ENCODE measurements at regions not wholly inside any gene's neighbourhood (a gene's known extent, or its start where the extent isn't known, plus 50 kb on each side); places are given as distances from the start of the nearest gene placed in this dataset.

DNA sequence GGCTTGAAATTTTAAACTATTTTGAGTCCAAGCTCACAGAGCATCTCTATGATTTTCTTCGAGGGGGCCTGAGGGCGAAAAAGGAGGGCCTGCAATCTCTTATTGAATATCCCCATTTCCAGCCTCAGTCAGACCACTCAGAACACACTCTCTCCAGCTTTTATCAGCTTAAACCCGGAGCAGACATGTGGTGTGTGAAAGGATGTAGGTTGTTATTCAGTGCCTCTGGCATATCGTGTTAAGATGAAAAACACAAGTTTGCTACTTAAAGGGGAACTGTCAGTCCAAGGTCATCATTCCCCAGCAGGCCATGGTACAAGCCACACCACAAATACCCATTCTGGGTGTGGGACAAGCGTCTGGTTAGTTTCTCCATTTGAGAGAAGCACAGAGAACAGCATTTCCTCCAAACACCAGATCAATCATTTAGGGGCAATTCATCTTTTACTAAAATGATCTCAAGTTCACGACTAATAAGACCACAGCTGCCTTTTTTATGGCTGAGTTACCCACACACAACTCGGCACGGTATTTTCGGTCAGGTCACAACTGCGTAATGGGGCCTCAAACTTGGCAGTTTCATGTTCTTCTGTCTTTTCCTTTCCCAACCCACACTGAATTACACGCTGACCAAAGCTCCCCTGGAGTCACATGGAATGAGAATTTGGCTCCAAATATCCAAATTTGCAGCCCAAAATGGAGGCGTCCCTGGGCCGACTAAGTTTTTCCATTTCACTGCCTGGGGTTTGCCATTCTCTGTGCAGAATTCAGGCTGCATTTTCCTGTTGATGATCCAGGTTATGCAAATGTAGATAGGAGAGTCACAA lies 188.4 kb downstream of the SEM1 start:
- Histone ChIP-seq H3K9me3 (ENCODE audit: control insufficient read depth in 1 of 2, insufficient read depth in 1 of 2, low read depth in 1 of 2, low read length in 2 of 2) (no peaks in the 10 kb centered on the region), H3K9me2 (ENCODE audit: insufficient read depth) (no peaks in the 10 kb centered on the region), H4K20me1 (ENCODE audit: insufficient read depth) (no peaks in the 10 kb centered on the region), H3K27ac (ENCODE audit: low read depth, low read length) (no peak overlapping the region), H3K4me3 (replicated peaks in 1 of 2; ENCODE audit: low read depth in 1 of 2, low read length in 2 of 2) (no peak overlapping the region), H3K4me1 (ENCODE audit: control insufficient read depth in 1 of 2, insufficient read depth in 2 of 2, low read length in 2 of 2) (no peaks in the 10 kb centered on the region), H3K27me3 (ENCODE audit: insufficient read depth, low read length) (peaks cover 44% of the 10 kb centered on the region; the same call in 1 of the 2 replicates), H3K4me2 (ENCODE audit: low read length) (no peak overlapping the region), H2AFZ (ENCODE audit: low read depth, low read length, poor library complexity, severe bottlenecking) (no peak overlapping the region), H3K9ac (ENCODE audit: low read length) (no peak overlapping the region), H3K36me3 (ENCODE audit: control insufficient read depth in 1 of 2, insufficient read depth in 2 of 2, low read length in 2 of 2) (no peaks in the 10 kb centered on the region), H3K79me2 (ENCODE audit: insufficient read depth, low read length) (no peaks in the 10 kb centered on the region)
- ChIA-PET RAD21 (ENCODE audit: low non-redundant PET in 1 of 2, low total read pairs in 2 of 2, uncharacterized antibody in 2 of 2, unreplicated experiment in 2 of 2) (no interaction called here), CTCF (no interaction called here), POLR2A (no interaction called here)
- intact Hi-C loops (cut with micrococcal nuclease), result no loop called here
- ATAC-seq (no peak), DNase-seq (ENCODE audit: low read depth, low spot score) (no peak)
- TF ChIP-seq SIN3A (IDR thresholded peaks at IDR 0.05; ENCODE audit: low read depth) (no peak), YY1 (IDR thresholded peaks at IDR 0.05; ENCODE audit: extremely low read depth, insufficient replicate concordance, low read depth, low read length) (no peak), CEBPB (IDR thresholded peaks at IDR 0.05; ENCODE audit: low read depth) (no peak), EGR1 (IDR thresholded peaks at IDR 0.05; ENCODE audit: low read depth) (no peak), FOSL1 (IDR thresholded peaks at IDR 0.05; ENCODE audit: low read depth) (no peak), ATF3 (IDR thresholded peaks at IDR 0.05) (no peak), ELF1 (IDR thresholded peaks at IDR 0.05; ENCODE audit: borderline replicate concordance, low read depth) (no peak)
- BruUV-seq (replicated peaks), result no TSS peak

- no peak overlapping the region for H3K4me3 ChIP-seq (replicated peaks in 1 of 2; ENCODE audit: low read depth in 1 of 2, low read length in 2 of 2)
- no TSS peak for BruUV-seq (replicated peaks)
- RAD21 ChIA-PET (ENCODE audit: low non-redundant PET in 1 of 2, low total read pairs in 2 of 2, uncharacterized antibody in 2 of 2, unreplicated experiment in 2 of 2), result no interaction called here
- H3K4me1 ChIP-seq (ENCODE audit: control insufficient read depth in 1 of 2, insufficient read depth in 2 of 2, low read length in 2 of 2), result no peaks in the 10 kb centered on the region
- intact Hi-C loops (cut with micrococcal nuclease), result no loop called here
- H3K9me3 ChIP-seq (ENCODE audit: control insufficient read depth in 1 of 2, insufficient read depth in 1 of 2, low read depth in 1 of 2, low read length in 2 of 2), result no peaks in the 10 kb centered on the region
- H3K27me3 ChIP-seq (ENCODE audit: insufficient read depth, low read length), result peaks cover 39% of the 10 kb centered on the region
- POLR2A ChIA-PET, result no interaction called here
- no peak overlapping the region for H3K4me2 ChIP-seq (ENCODE audit: low read length)
- no peaks in the 10 kb centered on the region for H3K9me2 ChIP-seq (ENCODE audit: insufficient read depth)
- H3K27ac ChIP-seq (ENCODE audit: low read depth, low read length), result no peak overlapping the region
- no peak for DNase-seq (ENCODE audit: low read depth, low spot score)
- TF ChIP-seq, protein P1, sequence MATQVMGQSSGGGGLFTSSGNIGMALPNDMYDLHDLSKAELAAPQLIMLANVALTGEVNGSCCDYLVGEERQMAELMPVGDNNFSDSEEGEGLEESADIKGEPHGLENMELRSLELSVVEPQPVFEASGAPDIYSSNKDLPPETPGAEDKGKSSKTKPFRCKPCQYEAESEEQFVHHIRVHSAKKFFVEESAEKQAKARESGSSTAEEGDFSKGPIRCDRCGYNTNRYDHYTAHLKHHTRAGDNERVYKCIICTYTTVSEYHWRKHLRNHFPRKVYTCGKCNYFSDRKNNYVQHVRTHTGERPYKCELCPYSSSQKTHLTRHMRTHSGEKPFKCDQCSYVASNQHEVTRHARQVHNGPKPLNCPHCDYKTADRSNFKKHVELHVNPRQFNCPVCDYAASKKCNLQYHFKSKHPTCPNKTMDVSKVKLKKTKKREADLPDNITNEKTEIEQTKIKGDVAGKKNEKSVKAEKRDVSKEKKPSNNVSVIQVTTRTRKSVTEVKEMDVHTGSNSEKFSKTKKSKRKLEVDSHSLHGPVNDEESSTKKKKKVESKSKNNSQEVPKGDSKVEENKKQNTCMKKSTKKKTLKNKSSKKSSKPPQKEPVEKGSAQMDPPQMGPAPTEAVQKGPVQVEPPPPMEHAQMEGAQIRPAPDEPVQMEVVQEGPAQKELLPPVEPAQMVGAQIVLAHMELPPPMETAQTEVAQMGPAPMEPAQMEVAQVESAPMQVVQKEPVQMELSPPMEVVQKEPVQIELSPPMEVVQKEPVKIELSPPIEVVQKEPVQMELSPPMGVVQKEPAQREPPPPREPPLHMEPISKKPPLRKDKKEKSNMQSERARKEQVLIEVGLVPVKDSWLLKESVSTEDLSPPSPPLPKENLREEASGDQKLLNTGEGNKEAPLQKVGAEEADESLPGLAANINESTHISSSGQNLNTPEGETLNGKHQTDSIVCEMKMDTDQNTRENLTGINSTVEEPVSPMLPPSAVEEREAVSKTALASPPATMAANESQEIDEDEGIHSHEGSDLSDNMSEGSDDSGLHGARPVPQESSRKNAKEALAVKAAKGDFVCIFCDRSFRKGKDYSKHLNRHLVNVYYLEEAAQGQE (IDR thresholded peaks at IDR 0.05; ENCODE audit: low read depth), result no peak
- TF ChIP-seq YY1 (IDR thresholded peaks at IDR 0.05; ENCODE audit: extremely low read depth, insufficient replicate concordance, low read depth, low read length), result no peak
- no peak for TF ChIP-seq CBX3 (IDR thresholded peaks at IDR 0.05; ENCODE audit: low read depth)
- TF ChIP-seq POLR2A (IDR thresholded peaks at IDR 0.05; ENCODE audit: borderline replicate concordance, extremely low read depth, insufficient read depth, insufficient read length), result no peak
- TF ChIP-seq JUND (IDR thresholded peaks at IDR 0.05), result no peak
- no peak for TF ChIP-seq EZH2phosphoT487 (IDR thresholded peaks at IDR 0.05; ENCODE audit: borderline replicate concordance)
- TF ChIP-seq SRF (IDR thresholded peaks at IDR 0.05; ENCODE audit: low read depth), result no peak
- TF ChIP-seq, protein P2, sequence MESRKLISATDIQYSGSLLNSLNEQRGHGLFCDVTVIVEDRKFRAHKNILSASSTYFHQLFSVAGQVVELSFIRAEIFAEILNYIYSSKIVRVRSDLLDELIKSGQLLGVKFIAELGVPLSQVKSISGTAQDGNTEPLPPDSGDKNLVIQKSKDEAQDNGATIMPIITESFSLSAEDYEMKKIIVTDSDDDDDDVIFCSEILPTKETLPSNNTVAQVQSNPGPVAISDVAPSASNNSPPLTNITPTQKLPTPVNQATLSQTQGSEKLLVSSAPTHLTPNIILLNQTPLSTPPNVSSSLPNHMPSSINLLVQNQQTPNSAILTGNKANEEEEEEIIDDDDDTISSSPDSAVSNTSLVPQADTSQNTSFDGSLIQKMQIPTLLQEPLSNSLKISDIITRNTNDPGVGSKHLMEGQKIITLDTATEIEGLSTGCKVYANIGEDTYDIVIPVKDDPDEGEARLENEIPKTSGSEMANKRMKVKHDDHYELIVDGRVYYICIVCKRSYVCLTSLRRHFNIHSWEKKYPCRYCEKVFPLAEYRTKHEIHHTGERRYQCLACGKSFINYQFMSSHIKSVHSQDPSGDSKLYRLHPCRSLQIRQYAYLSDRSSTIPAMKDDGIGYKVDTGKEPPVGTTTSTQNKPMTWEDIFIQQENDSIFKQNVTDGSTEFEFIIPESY (IDR thresholded peaks at IDR 0.05; ENCODE audit: extremely low read depth, insufficient replicate concordance, low read length), result no peak
- TF ChIP-seq POLR2AphosphoS5 (IDR thresholded peaks at IDR 0.05; ENCODE audit: low read depth, low read length), result no peak
- TF ChIP-seq ZFX (IDR thresholded peaks at IDR 0.05), result no peak
- no peak overlapping the region for H3K9ac ChIP-seq (ENCODE audit: low read length)
- no peak for ATAC-seq
- H2AFZ ChIP-seq (ENCODE audit: low read depth, low read length, poor library complexity, severe bottlenecking), result no peak overlapping the region
- CTCF ChIA-PET, result no interaction called here
- H4K20me1 ChIP-seq (ENCODE audit: insufficient read depth), result no peaks in the 10 kb centered on the region
- H3K36me3 ChIP-seq (ENCODE audit: control insufficient read depth in 1 of 2, insufficient read depth in 2 of 2, low read length in 2 of 2), result no peaks in the 10 kb centered on the region
- H3K79me2 ChIP-seq (ENCODE audit: insufficient read depth, low read length), result no peaks in the 10 kb centered on the region
These were observed 186.5 kb upstream of the SLC25A13 start for GRCh38 chr7:96508371-96508770.

Data from HCT116 (cell line).